ENCODE measurements at regions not wholly inside any gene's neighbourhood (a gene's known extent, or its start where the extent isn't known, plus 50 kb on each side); places are given as distances from the start of the nearest gene placed in this dataset.

DNA sequence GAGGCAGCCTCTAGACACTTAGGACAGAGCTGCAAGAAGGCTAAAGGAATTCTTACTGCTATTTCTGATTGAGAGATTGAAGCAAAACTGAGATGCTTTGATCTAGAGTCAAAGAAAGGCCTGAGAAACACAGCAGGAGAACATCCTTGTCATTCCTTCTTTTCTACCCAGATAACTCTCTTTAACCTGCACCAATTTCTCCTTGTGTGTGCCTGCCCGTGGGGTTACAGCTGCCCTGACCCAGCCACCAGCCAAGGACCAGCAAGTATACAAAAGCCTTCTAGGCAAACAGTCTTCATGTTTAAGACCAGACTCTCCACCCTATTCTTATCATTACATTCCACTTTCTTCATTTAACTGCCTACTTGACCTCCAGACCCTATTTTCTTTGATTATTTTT is 81.7 kb upstream of the PRB2 start:
- 45 to 58% (median 55%) methylated on average over 1 of the region's 1 CpG for WGBS, 3 donors
- Histone ChIP-seq H3K9me3 (no peaks in the 10 kb centered on the region), H3K27me3 (no peaks in the 10 kb centered on the region), H3K4me1 (ENCODE audit: insufficient read depth) (no peaks in the 10 kb centered on the region), H3K4me3 (no peak overlapping the region), H3K36me3 (no peaks in the 10 kb centered on the region), H3K27ac (no peak overlapping the region)
- intact Hi-C loops (cut with DNase I): no loop called here
- no peak for DNase-seq
- TF ChIP-seq POLR2A (IDR thresholded peaks at IDR 0.05) (no peak), EP300 (IDR thresholded peaks at IDR 0.05) (no peak)
- TF ChIP-seq, protein P1, sequence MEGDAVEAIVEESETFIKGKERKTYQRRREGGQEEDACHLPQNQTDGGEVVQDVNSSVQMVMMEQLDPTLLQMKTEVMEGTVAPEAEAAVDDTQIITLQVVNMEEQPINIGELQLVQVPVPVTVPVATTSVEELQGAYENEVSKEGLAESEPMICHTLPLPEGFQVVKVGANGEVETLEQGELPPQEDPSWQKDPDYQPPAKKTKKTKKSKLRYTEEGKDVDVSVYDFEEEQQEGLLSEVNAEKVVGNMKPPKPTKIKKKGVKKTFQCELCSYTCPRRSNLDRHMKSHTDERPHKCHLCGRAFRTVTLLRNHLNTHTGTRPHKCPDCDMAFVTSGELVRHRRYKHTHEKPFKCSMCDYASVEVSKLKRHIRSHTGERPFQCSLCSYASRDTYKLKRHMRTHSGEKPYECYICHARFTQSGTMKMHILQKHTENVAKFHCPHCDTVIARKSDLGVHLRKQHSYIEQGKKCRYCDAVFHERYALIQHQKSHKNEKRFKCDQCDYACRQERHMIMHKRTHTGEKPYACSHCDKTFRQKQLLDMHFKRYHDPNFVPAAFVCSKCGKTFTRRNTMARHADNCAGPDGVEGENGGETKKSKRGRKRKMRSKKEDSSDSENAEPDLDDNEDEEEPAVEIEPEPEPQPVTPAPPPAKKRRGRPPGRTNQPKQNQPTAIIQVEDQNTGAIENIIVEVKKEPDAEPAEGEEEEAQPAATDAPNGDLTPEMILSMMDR (IDR thresholded peaks at IDR 0.05): no peak

DNA sequence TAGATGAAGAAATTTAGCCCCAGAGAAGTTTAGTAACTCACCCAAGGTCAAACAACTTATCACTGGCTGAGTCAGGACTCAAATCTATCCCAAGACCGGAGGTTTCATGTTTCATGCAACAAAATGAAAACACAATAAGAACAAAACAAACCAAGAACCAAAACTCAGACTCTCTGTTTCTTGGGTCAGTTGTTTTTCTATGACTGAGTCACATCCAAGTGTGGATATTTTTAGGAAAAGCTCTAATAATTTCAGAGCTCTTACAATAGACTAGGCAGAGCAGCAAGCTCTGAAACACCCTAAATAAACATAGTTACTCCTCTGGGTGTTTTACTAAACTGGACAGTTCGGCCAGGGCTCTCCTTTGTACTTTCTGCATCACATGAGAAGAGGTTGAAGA is 87.6 kb upstream of the PRB2 start:
- Histone ChIP-seq H3K27me3 (no peaks in the 10 kb centered on the region), H3K36me3 (no peaks in the 10 kb centered on the region), H3K4me3 (no peak overlapping the region), H3K4me1 (ENCODE audit: insufficient read depth) (no peaks in the 10 kb centered on the region), H3K9me3 (no peaks in the 10 kb centered on the region), H3K27ac (no peak overlapping the region)
- intact Hi-C loops (cut with DNase I): loop anchor here in 1 of 4 donors (10.0 kb wide), 1 partner anchor 708 kb away; no protein-coding TSS in a partner anchor
- no peak for DNase-seq
- TF ChIP-seq, protein P1 (IDR thresholded peaks at IDR 0.05): no peak
- TF ChIP-seq POLR2A (IDR thresholded peaks at IDR 0.05) (no peak), EP300 (IDR thresholded peaks at IDR 0.05) (no peak)
- WGBS, 3 donors: 7 to 21% (median 10%) methylated on average over 2 of the region's 2 CpGs

DNA sequence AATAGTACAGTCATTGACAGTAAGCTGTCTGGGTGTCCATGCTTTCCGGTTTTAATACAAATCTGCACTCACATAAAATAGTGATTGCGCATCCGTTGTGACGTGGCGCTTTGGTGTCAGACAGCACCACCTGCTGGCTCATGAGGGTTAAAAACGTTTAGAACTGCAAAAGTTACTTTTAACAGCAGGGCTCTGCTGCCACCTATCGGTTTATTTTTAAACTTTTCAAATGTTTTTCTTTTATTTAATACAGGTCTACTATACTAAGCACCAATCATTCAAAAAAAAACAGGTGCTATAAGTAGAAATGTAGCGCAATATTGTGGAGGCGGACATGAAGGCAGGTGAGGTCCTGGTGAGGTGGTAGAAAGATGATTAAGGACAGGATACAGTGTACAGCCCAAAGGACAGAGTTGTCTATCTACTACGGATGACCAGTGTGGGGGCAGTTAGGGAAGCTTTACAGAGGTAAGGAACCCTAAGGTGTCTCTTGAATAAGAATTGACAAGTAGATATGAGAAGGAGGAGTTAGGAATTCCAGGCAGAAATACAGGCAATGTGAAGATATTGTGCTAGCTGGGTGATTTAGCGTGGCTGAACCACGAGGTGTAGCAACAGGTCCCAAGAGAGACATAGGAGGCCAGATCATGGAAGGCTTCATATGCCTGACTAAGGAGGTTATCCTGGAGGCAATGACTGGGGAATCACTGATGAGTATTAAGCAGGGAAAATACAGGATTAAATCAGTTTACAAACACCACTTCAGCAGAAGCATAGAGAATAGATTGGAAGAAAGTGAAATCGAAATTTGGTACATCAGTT is 91.5 kb upstream of the PRB2 start:
- TF ChIP-seq POLR2A (IDR thresholded peaks at IDR 0.05): no peak
- TF ChIP-seq, protein P1 (IDR thresholded peaks at IDR 0.05): peak; percentile 45 to 76 (median 63)
- Histone ChIP-seq H3K4me1 (ENCODE audit: insufficient read depth) (no peaks in the 10 kb centered on the region), H3K27me3 (no peaks in the 10 kb centered on the region), H3K36me3 (no peaks in the 10 kb centered on the region), H3K4me3 (no peak overlapping the region), H3K27ac (no peak overlapping the region), H3K9me3 (no peaks in the 10 kb centered on the region)
- intact Hi-C loops (cut with DNase I): loop anchor here in 2 of 4 donors (5.0 to 10.0 kb wide), 3 partner anchors 712 to 1840 kb away; no protein-coding TSS in a partner anchor
- DNase-seq: peak; percentile 47 to 72 (median 62)
- 22 to 25% (median 23%) methylated on average over 13 of the region's 13 CpGs for WGBS, 3 donors

DNA sequence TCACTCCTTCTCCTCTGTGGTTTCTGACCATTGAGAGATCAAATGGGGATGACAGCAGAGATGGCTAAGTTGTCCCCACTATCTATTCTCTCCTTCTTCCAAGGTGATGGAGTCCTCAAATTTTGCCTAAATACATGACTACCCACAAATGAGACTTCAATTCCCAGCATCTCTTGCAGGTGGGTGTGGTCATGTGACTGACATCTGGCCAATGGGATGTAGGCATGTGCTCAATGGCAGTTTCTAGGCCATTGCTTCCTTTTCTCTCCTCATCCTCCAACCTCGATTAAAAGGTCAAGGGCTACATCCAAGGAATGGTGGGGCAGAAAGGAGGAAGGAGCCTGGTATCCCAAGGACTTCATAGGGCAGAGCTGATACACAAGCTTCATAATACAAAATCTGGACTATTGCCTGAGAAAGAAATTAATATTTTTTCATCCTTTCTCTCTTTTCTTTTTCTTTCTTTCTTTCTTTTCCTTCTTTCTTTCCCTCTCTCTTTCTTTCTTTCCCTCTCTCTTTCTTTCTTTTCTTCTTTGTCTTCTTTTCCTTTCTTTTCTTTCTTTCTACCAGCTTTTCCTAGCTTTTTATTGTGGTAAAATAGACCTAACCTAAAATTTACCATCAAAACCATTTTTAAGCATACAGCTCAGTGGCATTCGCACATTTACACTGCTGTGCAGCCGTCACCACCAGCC is 100.9 kb upstream of the PRB2 start:
- intact Hi-C loops (cut with DNase I): loop anchor here in 1 of 4 donors (10.0 kb wide), 1 partner anchor 1588 kb away; no protein-coding TSS in a partner anchor
- no peak for DNase-seq
- Histone ChIP-seq H3K27ac (no peak overlapping the region), H3K4me1 (ENCODE audit: insufficient read depth) (peaks cover 1% of the 10 kb centered on the region), H3K4me3 (no peak overlapping the region), H3K9me3 (no peaks in the 10 kb centered on the region), H3K36me3 (no peaks in the 10 kb centered on the region), H3K27me3 (no peaks in the 10 kb centered on the region)
- TF ChIP-seq, protein P1 (IDR thresholded peaks at IDR 0.05): no peak
- TF ChIP-seq POLR2A (IDR thresholded peaks at IDR 0.05): no peak
- TF ChIP-seq EP300 (IDR thresholded peaks at IDR 0.05): no peak
- 81 to 91% (median 82%) methylated on average over 3 of the region's 3 CpGs for WGBS, 3 donors

Data from ovary (tissue), 7 donors.